ENCODE measurements at regions not wholly inside any gene's neighbourhood (a gene's known extent, or its start where the extent isn't known, plus 50 kb on each side); places are given as distances from the start of the nearest gene placed in this dataset.
"Not testable (repeated sequence)": the region's sequence is repeated elsewhere in the genome, so short reads cannot be mapped to it uniquely, and the experiment has no call there.

- DNase-seq = no peak
Observed at GRCh38 chr4:85106805-85107336, 140.4 kb upstream of the WDFY3 start.

GRCh38 chr4:85107553-85107952 lies 141.1 kb upstream of the WDFY3 start:
- no peak for DNase-seq

- no peak for DNase-seq
Observed at GRCh38 chr4:85113706-85114105, 147.2 kb upstream of the WDFY3 start.

- no peak for DNase-seq
Observed at GRCh38 chr4:85114526-85114925, 148.0 kb upstream of the WDFY3 start.

GRCh38 chr4:85116008-85116407 lies 149.5 kb upstream of the WDFY3 start:
- no peak for DNase-seq

- no peak for DNase-seq
Observed at GRCh38 chr4:85125688-85126087, 159.2 kb upstream of the WDFY3 start.

- no peak for DNase-seq
Observed at GRCh38 chr4:85126991-85127591, 160.6 kb upstream of the WDFY3 start.

GRCh38 chr4:85127653-85128052 lies 161.2 kb upstream of the WDFY3 start:
- no peak for DNase-seq

GRCh38 chr4:85128246-85129204 lies 162.0 kb upstream of the WDFY3 start:
- DNase-seq = no peak

GRCh38 chr4:85129354-85130125 lies 163.1 kb upstream of the WDFY3 start:
- not testable (repeated sequence) for DNase-seq

GRCh38 chr4:85132117-85132516 lies 165.6 kb upstream of the WDFY3 start:
- no peak for DNase-seq

GRCh38 chr4:85132570-85132969 lies 166.1 kb upstream of the WDFY3 start:
- DNase-seq = no peak

- not testable (repeated sequence) for DNase-seq
Observed at GRCh38 chr4:85139749-85140148, 173.3 kb upstream of the WDFY3 start.

- no peak for DNase-seq
Observed at GRCh38 chr4:85142451-85142850, 176.0 kb upstream of the WDFY3 start.

- peak; percentile 87 for DNase-seq
Observed at GRCh38 chr4:85147481-85148076, 181.1 kb upstream of the WDFY3 start.

GRCh38 chr4:85149676-85150075 lies 183.2 kb upstream of the WDFY3 start:
- no peak for DNase-seq

- no peak for DNase-seq
Observed at GRCh38 chr4:85151371-85151770, 184.9 kb upstream of the WDFY3 start.

GRCh38 chr4:85151786-85152185 lies 185.3 kb upstream of the WDFY3 start:
- DNase-seq = no peak

- DNase-seq = no peak
Observed at GRCh38 chr4:85152480-85152879, 186.0 kb upstream of the WDFY3 start.

GRCh38 chr4:85153221-85153620 lies 186.7 kb upstream of the WDFY3 start:
- peak; percentile 58 for DNase-seq

- DNase-seq = no peak
Observed at GRCh38 chr4:85154591-85154990, 188.1 kb upstream of the WDFY3 start.

GRCh38 chr4:85165808-85166207 lies 199.3 kb upstream of the WDFY3 start:
- DNase-seq = no peak

GRCh38 chr4:85166318-85166717 lies 199.8 kb upstream of the WDFY3 start:
- no peak for DNase-seq
